HFF-Myc (cell line): ENCODE measurements at regions not wholly inside any gene's neighbourhood (a gene's known extent, or its start where the extent isn't known, plus 50 kb on each side); places are given as distances from the start of the nearest gene placed in this dataset.

Experiments used
- DNase-seq: peaks from one replicate; pipeline ENCODE4 v3.0.0-alpha.2; 2011; ENCODE audit warnings: low read depth; ENCODE audit errors: extremely low read depth
- H3K4me3 ChIP-seq: replicated peaks from 2 replicates; pipeline ENCODE4 v1.5.1; 2011; ENCODE audit warnings: low read depth, mild to moderate bottlenecking, control low read depth, low read length
- CTCF ChIP-seq: IDR thresholded peaks from 2 replicates; pipeline ENCODE4 v1.5.1; 2012; ENCODE audit warnings: mild to moderate bottlenecking, low read depth, low read length, control low read depth; ENCODE audit errors: missing control alignments

GRCh38 chr18:23355206-23355605 is 97.9 kb upstream of the RIOK3 start:
- no peak for DNase-seq
- no peak for TF ChIP-seq CTCF

GRCh38 chr18:23356424-23356823 is 96.7 kb upstream of the RIOK3 start:
- TF ChIP-seq CTCF: no peak
- H3K4me3 ChIP-seq: no peak overlapping the region
- DNase-seq: no peak

More at GRCh38 chr18:23355206-23355605, 97.9 kb upstream of the RIOK3 start:
- no peak overlapping the region for H3K4me3 ChIP-seq

- no peak for TF ChIP-seq CTCF
- no peak overlapping the region for H3K4me3 ChIP-seq
- no peak for DNase-seq
Measured at GRCh38 chr18:23356915-23357601, 96.0 kb upstream of the RIOK3 start.

- H3K4me3 ChIP-seq: no peak overlapping the region
- no peak for DNase-seq
- TF ChIP-seq CTCF: no peak
Measured at GRCh38 chr18:23357996-23358594, 95.0 kb upstream of the RIOK3 start.

GRCh38 chr18:23359421-23359820 is 93.7 kb upstream of the RIOK3 start:
- no peak for DNase-seq
- no peak overlapping the region for H3K4me3 ChIP-seq
- TF ChIP-seq CTCF: no peak

- TF ChIP-seq CTCF: no peak
- no peak for DNase-seq
- no peak overlapping the region for H3K4me3 ChIP-seq
Measured at GRCh38 chr18:23363865-23364570, 89.1 kb upstream of the RIOK3 start.
